OCI-LY7 (cell line): ENCODE measurements at regions not wholly inside any gene's neighbourhood (a gene's known extent, or its start where the extent isn't known, plus 50 kb on each side); places are given as distances from the start of the nearest gene placed in this dataset.

Source experiments
- BruUV-seq: library from RNA; stranded (reverse); fragments of 400-500 nt; replicated peaks from 2 replicates; lab custom pipeline; 2021; lab: Mats Ljungman, UMichigan
- CTCF ChIA-PET: fragments of 300-600 bp; sonication (Branson Sonifier 250); formaldehyde crosslinking; loops from one replicate; lab custom pipeline; 2022; ENCODE audit warnings: antibody characterized with exemption; ENCODE audit not compliant: unreplicated experiment; lab: Charles Lee
- POLR2A ChIA-PET: fragments of 300-600 bp; sonication (Branson Sonifier 250); formaldehyde crosslinking; loops from one replicate; lab custom pipeline; 2022; ENCODE audit warnings: antibody characterized with exemption; lab: Charles Lee
- DNase-seq: peaks from one replicate; pipeline ENCODE4 v3.0.0-alpha.2; 2015; ENCODE audit warnings: low spot score
- H2AFZ ChIP-seq: fragments of 200-600 bp; sonication (generic), shearing (Covaris generic); 2 replicates; pipeline ENCODE4 v1.6.1; 2014; ENCODE audit warnings: mild to moderate bottlenecking, antibody characterized with exemption, low read length, moderate library complexity
- H3K27ac ChIP-seq: fragments of 200-600 bp; sonication (generic); 2 replicates; pipeline ENCODE4 v1.5.1; 2014; ENCODE audit warnings: mixed run types, low read depth, mild to moderate bottlenecking, moderate library complexity, low read length, inconsistent platforms; ENCODE audit not compliant: poor library complexity, severe bottlenecking
- H3K36me3 ChIP-seq: fragments of 200-600 bp; sonication (generic); 2 replicates; pipeline ENCODE4 v1.6.1; 2014; ENCODE audit warnings: mild to moderate bottlenecking, antibody characterized with exemption, low read length, moderate library complexity, mixed read lengths; ENCODE audit not compliant: insufficient read depth
- H3K4me1 ChIP-seq: fragments of 200-600 bp; sonication (generic); 2 replicates; pipeline ENCODE4 v1.5.1; 2014; ENCODE audit warnings: mild to moderate bottlenecking, low read length; ENCODE audit not compliant: insufficient read depth, poor library complexity, severe bottlenecking
- H3K4me2 ChIP-seq: fragments of 200-600 bp; sonication (generic); 2 replicates; pipeline ENCODE4 v1.6.1; 2014; ENCODE audit warnings: mild to moderate bottlenecking, low read length
- H3K4me3 ChIP-seq: fragments of 200-600 bp; sonication (generic); 2 replicates; pipeline ENCODE4 v1.5.1; 2014; ENCODE audit warnings: mild to moderate bottlenecking, low read depth, low read length; ENCODE audit not compliant: poor library complexity, severe bottlenecking
- H3K79me2 ChIP-seq: fragments of 200-600 bp; sonication (generic); 2 replicates; pipeline ENCODE4 v1.6.1; 2016; ENCODE audit warnings: low read depth, mild to moderate bottlenecking, low read length, moderate library complexity, mixed read lengths; ENCODE audit not compliant: insufficient read depth
- H3K9me2 ChIP-seq: fragments of 200-600 bp; sonication (generic); 2 replicates; pipeline ENCODE4 v1.6.1; 2016; ENCODE audit warnings: mild to moderate bottlenecking, low read length, mixed read lengths; ENCODE audit not compliant: insufficient read depth
- H3K9me3 ChIP-seq: fragments of 200-600 bp; sonication (generic); 2 replicates; pipeline ENCODE4 v1.6.1; 2014; ENCODE audit warnings: mild to moderate bottlenecking, mixed run types, low read length, mixed read lengths
- H4K20me1 ChIP-seq: fragments of 200-600 bp; sonication (generic); 2 replicates; pipeline ENCODE4 v1.6.1; 2014; ENCODE audit warnings: mild to moderate bottlenecking, antibody characterized with exemption, low read length, moderate library complexity, mixed read lengths; ENCODE audit not compliant: insufficient read depth
- CTCF ChIP-seq: fragments of 200-600 bp; sonication (generic); conservative IDR thresholded peaks from 2 replicates; pipeline ENCODE4 v1.5.1; 2014; ENCODE audit warnings: mild to moderate bottlenecking, antibody characterized with exemption, low read length, moderate library complexity, mixed read lengths
- EZH2phosphoT487 ChIP-seq: fragments of 200-600 bp; sonication (generic); IDR thresholded peaks from 2 replicates; pipeline ENCODE4 v1.6.1; 2018; ENCODE audit warnings: low read depth, borderline replicate concordance, mild to moderate bottlenecking, mixed run types, antibody characterized with exemption, low read length, moderate library complexity, mixed read lengths
- intact Hi-C: fragments of 100-400 bp; cut with micrococcal nuclease; formaldehyde crosslinking; loops from one replicate; pipeline ENCODE4 v1.10.0; 2022; ENCODE audit not compliant: unreplicated experiment

GRCh38 chr2:768451-768850 is 91.2 kb upstream of the TMEM18 start:
- CTCF ChIA-PET = no interaction called here
- intact Hi-C loops = no loop called here
- H3K36me3 ChIP-seq = no peaks in the 10 kb centered on the region
- BruUV-seq = no TSS peak
- no peaks in the 10 kb centered on the region for H3K9me3 ChIP-seq
- H3K79me2 ChIP-seq = no peaks in the 10 kb centered on the region
- no peak overlapping the region for H3K27ac ChIP-seq
- no peak overlapping the region for H3K4me2 ChIP-seq
- no peaks in the 10 kb centered on the region for H3K4me1 ChIP-seq
- no peak overlapping the region for H3K4me3 ChIP-seq
- POLR2A ChIA-PET = no interaction called here
- no peaks in the 10 kb centered on the region for H3K9me2 ChIP-seq
- H2AFZ ChIP-seq = no peak overlapping the region
- DNase-seq = no peak
- TF ChIP-seq CTCF (no peak), EZH2phosphoT487 (no peak)
- no peaks in the 10 kb centered on the region for H4K20me1 ChIP-seq

- no peaks in the 10 kb centered on the region for H3K4me1 ChIP-seq
- no peaks in the 10 kb centered on the region for H3K9me3 ChIP-seq
- no peak overlapping the region for H2AFZ ChIP-seq
- no peak for TF ChIP-seq CTCF
- no peak for TF ChIP-seq EZH2phosphoT487
- H3K36me3 ChIP-seq = no peaks in the 10 kb centered on the region
- BruUV-seq = no TSS peak
- no peak overlapping the region for H3K4me3 ChIP-seq
- intact Hi-C loops = no loop called here
- ChIA-PET CTCF (no interaction called here), POLR2A (no interaction called here)
- H3K27ac ChIP-seq = no peak overlapping the region
- H4K20me1 ChIP-seq = no peaks in the 10 kb centered on the region
- H3K9me2 ChIP-seq = no peaks in the 10 kb centered on the region
- no peak for DNase-seq
- no peak overlapping the region for H3K4me2 ChIP-seq
- no peaks in the 10 kb centered on the region for H3K79me2 ChIP-seq
Measured at GRCh38 chr2:767944-768343, 90.7 kb upstream of the TMEM18 start.

GRCh38 chr2:767440-767839 is 90.2 kb upstream of the TMEM18 start:
- Histone ChIP-seq H3K4me2 (no peak overlapping the region), H3K4me1 (no peaks in the 10 kb centered on the region), H3K27ac (no peak overlapping the region), H2AFZ (no peak overlapping the region), H4K20me1 (no peaks in the 10 kb centered on the region), H3K36me3 (no peaks in the 10 kb centered on the region), H3K9me3 (no peaks in the 10 kb centered on the region), H3K4me3 (no peak overlapping the region), H3K9me2 (no peaks in the 10 kb centered on the region), H3K79me2 (no peaks in the 10 kb centered on the region)
- no TSS peak for BruUV-seq
- ChIA-PET CTCF (no interaction called here), POLR2A (no interaction called here)
- no peak for DNase-seq
- intact Hi-C loops = no loop called here
- TF ChIP-seq EZH2phosphoT487 (no peak), CTCF (no peak)
